HFF-Myc (cell line): ENCODE measurements at regions not wholly inside any gene's neighbourhood (a gene's known extent, or its start where the extent isn't known, plus 50 kb on each side); places are given as distances from the start of the nearest gene placed in this dataset.

ENCODE experiments used
- DNase-seq: peaks from one replicate; pipeline ENCODE4 v3.0.0-alpha.2; 2011; ENCODE audit warnings: low read depth; ENCODE audit errors: extremely low read depth
- H3K4me3 ChIP-seq: replicated peaks from 2 replicates; pipeline ENCODE4 v1.5.1; 2011; ENCODE audit warnings: low read depth, mild to moderate bottlenecking, control low read depth, low read length
- CTCF ChIP-seq: IDR thresholded peaks from 2 replicates; pipeline ENCODE4 v1.5.1; 2012; ENCODE audit warnings: mild to moderate bottlenecking, low read depth, low read length, control low read depth; ENCODE audit errors: missing control alignments

GRCh38 chr15:62450061-62450460 is 285.0 kb upstream of the C2CD4B start:
- DNase-seq, result no peak

GRCh38 chr15:62452026-62452425 is 286.9 kb upstream of the C2CD4B start:
- TF ChIP-seq CTCF, result no peak
- no peak overlapping the region for H3K4me3 ChIP-seq
- no peak for DNase-seq

More at GRCh38 chr15:62450061-62450460, 285.0 kb upstream of the C2CD4B start:
- H3K4me3 ChIP-seq, result no peak overlapping the region
- TF ChIP-seq CTCF, result no peak

- no peak for TF ChIP-seq CTCF
- H3K4me3 ChIP-seq, result no peak overlapping the region
- DNase-seq, result no peak
Measured at GRCh38 chr15:62452667-62453066, 287.6 kb upstream of the C2CD4B start.

GRCh38 chr15:62453375-62453774 is 288.3 kb upstream of the C2CD4B start:
- no peak overlapping the region for H3K4me3 ChIP-seq
- TF ChIP-seq CTCF, result no peak
- DNase-seq, result no peak

GRCh38 chr15:62453981-62454380 is 288.9 kb upstream of the C2CD4B start:
- DNase-seq, result no peak
- no peak overlapping the region for H3K4me3 ChIP-seq
- TF ChIP-seq CTCF, result no peak

- H3K4me3 ChIP-seq, result no peak overlapping the region
- TF ChIP-seq CTCF, result no peak
- no peak for DNase-seq
Measured at GRCh38 chr15:62454567-62455172, 289.6 kb upstream of the C2CD4B start.

GRCh38 chr15:62455441-62455921 is 290.4 kb upstream of the C2CD4B start:
- no peak overlapping the region for H3K4me3 ChIP-seq
- DNase-seq, result no peak

More at GRCh38 chr15:62455441-62455921, 290.4 kb upstream of the C2CD4B start:
- TF ChIP-seq CTCF, result no peak
